Esophagus muscularis mucosa (tissue), 4 donors: ENCODE measurements at regions not wholly inside any gene's neighbourhood (a gene's known extent, or its start where the extent isn't known, plus 50 kb on each side); places are given as distances from the start of the nearest gene placed in this dataset.

ENCODE experiments used
- DNase-seq: peaks from one replicate; pipeline ENCODE4 v3.0.0-alpha.2; 2017; ENCODE audit errors: extremely low spot score
- H3K27ac ChIP-seq, 4 donors: fragments of 200-600 bp; sonication (generic); replicated peaks in 1 of 4; 1 replicate in 3 of 4; 2 replicates in 1 of 4; pipeline ENCODE4 v1.5.1; 2016 to 2019; ENCODE audit warnings: mild to moderate bottlenecking in 1 of 4
- H3K27me3 ChIP-seq, 4 donors: fragments of 200-600 bp; sonication (generic); one replicate each; pipeline versions ENCODE4 v1.5.1 to v1.6.0; 2016 to 2019
- H3K36me3 ChIP-seq, 4 donors: fragments of 200-600 bp; sonication (generic); one replicate each; pipeline ENCODE4 v1.5.1; 2016 to 2019
- H3K4me1 ChIP-seq, 4 donors: fragments of 200-600 bp; sonication (generic); one replicate each; pipeline ENCODE4 v1.5.1; 2016 to 2019
- H3K4me3 ChIP-seq, 4 donors: fragments of 200-600 bp; sonication (generic); 1 replicate in 2 of 4; 2 replicates in 2 of 4; pipeline ENCODE4 v1.5.1; 2016 to 2019; ENCODE audit warnings: mild to moderate bottlenecking in 4 of 4, moderate library complexity in 1 of 4
- H3K9me3 ChIP-seq, 4 donors: fragments of 200-600 bp; sonication (generic); 1 replicate in 3 of 4; 2 replicates in 1 of 4; pipeline ENCODE4 v1.5.1; 2016 to 2019
- CTCF ChIP-seq, 3 experiments: fragments of 200-600 bp in 2 of 3; fragments of 450-650 bp in 1 of 3; sonication (generic) in 2 of 3; IDR thresholded peaks; one replicate each; pipeline ENCODE4 v1.5.1; 2017 to 2019; ENCODE audit warnings: antibody characterized with exemption in 3 of 3, mild to moderate bottlenecking in 2 of 3, moderate library complexity in 1 of 3
- EP300 ChIP-seq: sonication (generic); formaldehyde crosslinking; IDR thresholded peaks from one replicate; pipeline ENCODE4 v1.6.1; 2017; ENCODE audit warnings: antibody characterized with exemption
- POLR2A ChIP-seq: fragments of 450-650 bp; IDR thresholded peaks from one replicate; pipeline ENCODE4 v1.6.1; 2017; ENCODE audit warnings: antibody characterized with exemption, moderate library complexity, mild to moderate bottlenecking, low read depth
- POLR2AphosphoS5 ChIP-seq, 2 donors: sonication (generic); formaldehyde crosslinking; IDR thresholded peaks; one replicate each; pipeline ENCODE4 v1.6.1; 2017; ENCODE audit warnings: antibody characterized with exemption in 2 of 2
- WGBS: methylation state at CpG from one replicate; pipeline ENCODE4 v1.1.5; 2018; 5-methylcytosine and 5-hydroxymethylcytosine counted together
- intact Hi-C: fragments of 100-400 bp; cut with DNase I; formaldehyde crosslinking; loops from one replicate; pipeline ENCODE4 v1.15.1; 2023

- Histone ChIP-seq H3K36me3 (no peaks in the 10 kb centered on the region), H3K4me1 (no peaks in the 10 kb centered on the region), H3K27me3 (peaks cover 0 to 9% (median 0%) of the 10 kb centered on the region in 4 donors), H3K27ac (peak overlapping the region in 1 of 4 donors; percentile 72), H3K9me3 (peaks cover 0 to 2% (median 0%) of the 10 kb centered on the region in 4 donors), H3K4me3 (no peak overlapping the region)
- no peak for TF ChIP-seq POLR2AphosphoS5 (IDR thresholded peaks at IDR 0.05)
- TF ChIP-seq CTCF (IDR thresholded peaks at IDR 0.05), result no peak
- no peak for TF ChIP-seq POLR2A
- no peak for TF ChIP-seq EP300
- intact Hi-C loops, result no loop called here
- DNase-seq, result no peak
- 82% methylated on average over 25 of the region's 30 CpGs for WGBS
Measured at GRCh38 chr22:49574205-49574880, 253.3 kb downstream of the BRD1 start.

GRCh38 chr22:49573109-49573765, 254.4 kb downstream of the BRD1 start:
- H3K36me3 ChIP-seq, result no peaks in the 10 kb centered on the region
- WGBS, result 93% methylated on average over 9 of the region's 11 CpGs
- no peaks in the 10 kb centered on the region for H3K9me3 ChIP-seq
- no peak overlapping the region for H3K4me3 ChIP-seq
- no peak for DNase-seq
- TF ChIP-seq CTCF (IDR thresholded peaks at IDR 0.05) (no peak), POLR2A (no peak), EP300 (no peak), POLR2AphosphoS5 (IDR thresholded peaks at IDR 0.05) (no peak)
- H3K27me3 ChIP-seq, result peaks cover 0 to 9% (median 0%) of the 10 kb centered on the region in 4 donors
- H3K27ac ChIP-seq, result no peak overlapping the region
- intact Hi-C loops, result no loop called here
- no peaks in the 10 kb centered on the region for H3K4me1 ChIP-seq

- Histone ChIP-seq H3K36me3 (no peaks in the 10 kb centered on the region), H3K9me3 (no peaks in the 10 kb centered on the region), H3K4me1 (no peaks in the 10 kb centered on the region), H3K27me3 (peaks cover 0 to 9% (median 0%) of the 10 kb centered on the region in 4 donors), H3K27ac (no peak overlapping the region), H3K4me3 (no peak overlapping the region)
- TF ChIP-seq POLR2AphosphoS5 (IDR thresholded peaks at IDR 0.05) (no peak), POLR2A (no peak)
- DNase-seq, result no peak
- intact Hi-C loops, result no loop called here
- WGBS, result 89% methylated on average over 7 of the region's 14 CpGs
Measured at GRCh38 chr22:49571326-49571725, 256.3 kb downstream of the BRD1 start.

- no peak for TF ChIP-seq EP300
- TF ChIP-seq POLR2A, result no peak
- no peak for TF ChIP-seq CTCF (IDR thresholded peaks at IDR 0.05)
- TF ChIP-seq POLR2AphosphoS5 (IDR thresholded peaks at IDR 0.05), result no peak
- 67% methylated on average over 10 of the region's 20 CpGs for WGBS
- intact Hi-C loops, result no loop called here
Measured at GRCh38 chr22:49570032-49570848, 257.4 kb downstream of the BRD1 start.

More at GRCh38 chr22:49570032-49570848, 257.4 kb downstream of the BRD1 start:
- H3K4me1 ChIP-seq, result no peaks in the 10 kb centered on the region
- H3K27me3 ChIP-seq, result peaks cover 0 to 18% (median 0%) of the 10 kb centered on the region in 4 donors
- H3K36me3 ChIP-seq, result no peaks in the 10 kb centered on the region
- H3K4me3 ChIP-seq, result no peak overlapping the region
- DNase-seq, result no peak
- H3K9me3 ChIP-seq, result no peaks in the 10 kb centered on the region
- H3K27ac ChIP-seq, result no peak overlapping the region
